ENCODE measurements at regions not wholly inside any gene's neighbourhood (a gene's known extent, or its start where the extent isn't known, plus 50 kb on each side); places are given as distances from the start of the nearest gene placed in this dataset.

DNA sequence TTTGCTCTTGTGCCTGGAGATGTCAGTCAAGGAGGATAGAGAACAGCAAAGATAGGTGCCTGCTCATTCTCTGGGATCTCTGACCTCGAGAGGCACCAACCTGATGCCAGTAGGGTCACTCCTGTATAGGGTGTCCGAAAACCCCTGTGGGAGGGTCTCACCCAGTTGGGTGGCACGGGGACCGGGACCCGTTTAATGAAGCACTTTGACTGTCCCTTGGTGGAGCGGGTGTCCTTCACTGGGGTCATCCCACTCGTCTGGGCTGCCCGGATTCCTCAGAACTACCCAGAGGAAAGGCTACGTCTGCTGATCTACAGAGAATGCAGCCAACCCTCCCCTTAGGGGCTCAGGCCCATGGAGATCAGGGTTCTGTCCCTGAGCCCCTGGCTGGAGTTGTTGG is 157.6 kb downstream of the CAPZA3 start:
- Mint-ChIP-seq H3K4me3 (no peak overlapping the region), H3K27me3 (no peaks in the 10 kb centered on the region), H3K27ac (no peak overlapping the region), H3K9me3 (peaks cover 5% of the 10 kb centered on the region), H3K4me1 (no peaks in the 10 kb centered on the region), H3K36me3 (ENCODE audit: low read depth) (no peaks in the 10 kb centered on the region)
- CTCF ChIA-PET: no interaction called here
- no peak for DNase-seq
- POLR2A ChIA-PET: no interaction called here

DNA sequence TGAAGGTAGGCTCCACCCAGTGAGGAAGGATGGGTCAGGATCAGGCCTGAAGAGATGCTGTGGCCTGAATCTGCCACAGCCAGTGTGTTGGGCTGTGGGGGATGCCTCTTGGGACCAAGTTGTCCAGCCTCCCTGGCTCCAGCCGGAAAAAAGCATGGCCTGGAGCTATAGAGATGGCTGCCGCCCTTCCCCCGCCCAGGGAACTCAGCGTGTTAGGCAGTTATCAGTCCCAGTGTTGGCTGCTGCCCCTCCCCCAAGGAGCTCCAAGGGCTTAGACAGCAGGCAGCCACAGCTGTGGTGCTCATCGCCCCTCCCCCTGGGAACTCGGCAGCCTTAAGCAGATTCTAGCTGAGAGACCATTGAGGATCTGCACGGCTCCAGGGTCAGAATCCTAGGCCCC is 158.0 kb downstream of the CAPZA3 start:
- Mint-ChIP-seq H3K9me3 (peaks cover 5% of the 10 kb centered on the region), H3K4me3 (no peak overlapping the region), H3K27me3 (no peaks in the 10 kb centered on the region), H3K4me1 (no peaks in the 10 kb centered on the region), H3K27ac (no peak overlapping the region), H3K36me3 (ENCODE audit: low read depth) (no peaks in the 10 kb centered on the region)
- POLR2A ChIA-PET: no interaction called here
- DNase-seq: no peak
- CTCF ChIA-PET: no interaction called here

DNA sequence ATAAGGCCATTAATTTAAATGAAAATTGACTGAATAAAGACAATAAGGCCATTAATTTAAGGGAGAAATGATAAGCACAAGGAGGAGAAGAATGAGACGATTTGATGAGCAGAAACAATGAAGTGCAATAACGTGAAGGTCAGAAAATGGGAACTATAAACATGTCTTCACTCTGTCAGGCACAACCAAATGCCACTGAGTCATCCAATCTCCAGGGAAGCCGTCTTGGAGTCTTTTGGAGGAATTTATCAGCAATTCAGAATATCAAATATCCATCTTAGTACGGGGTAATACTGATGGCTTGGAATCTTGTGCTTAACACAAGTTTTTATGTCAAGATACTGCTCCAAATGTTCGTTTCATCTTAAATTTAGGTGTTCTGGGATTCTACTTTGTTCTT is 159.9 kb downstream of the CAPZA3 start:
- no peaks in the 10 kb centered on the region for H3K4me1 Mint-ChIP-seq
- no peaks in the 10 kb centered on the region for H3K36me3 Mint-ChIP-seq (ENCODE audit: low read depth)
- ChIA-PET POLR2A (no interaction called here), CTCF (no interaction called here)
- H3K4me3 Mint-ChIP-seq: no peak overlapping the region
- no peak overlapping the region for H3K27ac Mint-ChIP-seq
- H3K9me3 Mint-ChIP-seq: peaks cover 5% of the 10 kb centered on the region
- DNase-seq: no peak
- no peaks in the 10 kb centered on the region for H3K27me3 Mint-ChIP-seq

DNA sequence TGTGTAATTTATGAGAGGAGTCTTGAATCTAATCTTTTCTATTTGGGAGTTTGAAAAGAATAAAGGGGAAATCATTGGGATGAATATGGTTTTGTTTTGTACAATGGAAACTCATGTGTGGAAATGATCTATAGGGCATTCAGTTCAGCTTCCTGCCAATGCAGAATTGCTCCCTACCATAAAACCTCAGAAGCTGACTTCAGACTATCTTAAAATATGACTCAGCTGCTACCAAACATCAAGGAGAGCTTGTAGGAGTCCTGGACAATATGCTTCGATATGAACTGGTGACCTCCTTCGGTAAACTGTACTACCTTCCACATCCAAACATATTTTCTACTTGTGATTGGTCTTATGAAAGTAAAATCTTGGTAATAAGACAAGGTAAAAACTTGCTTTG is 160.6 kb downstream of the CAPZA3 start:
- CTCF ChIA-PET: interaction anchor here (1.2 kb wide), 1 partner anchor 8 kb away, joined by 3 read pairs; no protein-coding TSS in a partner anchor
- no peak for DNase-seq

DNA sequence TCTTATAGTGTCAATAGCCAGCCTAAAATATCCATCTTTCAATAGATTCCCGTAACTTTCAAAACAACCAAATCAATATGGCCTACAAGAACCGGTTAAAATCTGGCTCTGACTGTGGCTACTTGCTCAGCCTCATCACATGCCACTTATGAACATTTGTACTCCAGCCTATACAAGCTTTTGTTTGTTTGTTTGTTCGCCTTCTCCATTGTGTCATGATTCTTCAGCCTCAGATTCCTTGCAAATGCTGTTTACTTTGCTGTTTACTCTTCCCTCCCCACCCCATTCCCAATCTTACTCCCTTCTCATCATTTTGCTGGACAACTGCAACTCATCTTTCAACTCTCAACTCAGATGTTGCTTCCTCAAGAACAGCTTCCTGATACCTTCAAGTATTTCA is 161.2 kb downstream of the CAPZA3 start:
- Mint-ChIP-seq H3K9me3 (peaks cover 5% of the 10 kb centered on the region), H3K36me3 (ENCODE audit: low read depth) (no peaks in the 10 kb centered on the region), H3K27me3 (no peaks in the 10 kb centered on the region), H3K27ac (no peak overlapping the region), H3K4me3 (no peak overlapping the region), H3K4me1 (no peaks in the 10 kb centered on the region)
- CTCF ChIA-PET: interaction anchor here (1.2 kb wide), 1 partner anchor 9 kb away, joined by 3 read pairs; no protein-coding TSS in a partner anchor
- no peak for DNase-seq
- POLR2A ChIA-PET: no interaction called here

More for the DNA sequence above, 160.6 kb downstream of the CAPZA3 start:
- POLR2A ChIA-PET: no interaction called here
- peaks cover 5% of the 10 kb centered on the region for H3K9me3 Mint-ChIP-seq
- H3K27ac Mint-ChIP-seq: no peak overlapping the region
- no peaks in the 10 kb centered on the region for H3K36me3 Mint-ChIP-seq (ENCODE audit: low read depth)
- H3K4me3 Mint-ChIP-seq: no peak overlapping the region
- H3K4me1 Mint-ChIP-seq: no peaks in the 10 kb centered on the region
- H3K27me3 Mint-ChIP-seq: no peaks in the 10 kb centered on the region

DNA sequence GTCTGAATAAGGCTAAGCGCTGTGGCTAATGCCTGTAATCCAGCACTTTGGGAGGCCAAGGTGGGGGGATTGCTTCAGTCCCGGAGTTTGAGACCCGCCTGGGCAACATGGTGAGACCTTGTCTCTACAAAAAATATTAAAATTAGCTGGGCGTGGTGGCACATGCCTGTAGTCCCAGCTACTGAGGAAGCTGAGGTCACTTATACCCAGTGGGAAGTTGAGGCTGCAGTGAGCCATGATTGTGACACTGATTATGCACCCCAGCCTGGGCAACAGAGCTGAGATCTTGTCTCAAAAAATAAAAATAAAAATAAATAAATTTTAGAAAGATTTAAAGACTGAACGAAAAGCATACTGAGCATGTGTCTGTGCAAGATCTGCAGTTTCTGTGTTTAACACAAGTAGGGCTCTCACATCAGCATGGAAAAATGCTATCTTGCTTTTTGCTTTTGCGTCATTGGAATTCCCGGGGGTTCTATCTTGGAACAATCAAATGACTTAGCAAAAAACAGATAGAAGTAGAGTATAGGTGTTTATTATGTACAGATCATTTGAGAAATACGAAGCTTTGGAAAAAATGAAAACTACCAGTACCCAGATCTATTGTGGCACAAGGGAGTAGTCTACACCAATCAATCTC is 161.9 kb downstream of the CAPZA3 start:
- Mint-ChIP-seq H3K4me1 (no peaks in the 10 kb centered on the region), H3K36me3 (ENCODE audit: low read depth) (no peaks in the 10 kb centered on the region), H3K27me3 (no peaks in the 10 kb centered on the region), H3K4me3 (no peak overlapping the region), H3K9me3 (peaks cover 5% of the 10 kb centered on the region), H3K27ac (no peak overlapping the region)
- POLR2A ChIA-PET: no interaction called here
- CTCF ChIA-PET: no interaction called here
- DNase-seq: no peak

DNA sequence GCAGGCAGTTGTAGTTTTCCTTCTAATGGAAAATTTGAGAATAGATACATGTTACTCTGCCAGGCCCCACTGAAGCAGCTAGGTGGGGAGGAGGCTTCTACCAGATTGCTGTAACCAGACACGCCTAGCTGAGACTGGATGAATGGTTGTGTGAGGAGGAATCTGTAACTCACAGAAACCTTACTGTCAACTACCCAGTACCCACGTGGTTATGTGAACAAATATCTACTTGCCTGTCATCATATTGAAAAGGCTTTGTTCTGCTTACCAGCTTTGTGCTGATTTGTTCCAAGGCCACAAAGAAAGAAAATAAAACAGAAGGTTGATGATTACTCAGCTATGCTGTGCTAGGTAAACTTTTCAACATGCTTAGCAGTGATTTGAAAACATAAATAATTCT is 167.2 kb downstream of the CAPZA3 start:
- ChIA-PET POLR2A (no interaction called here), CTCF (no interaction called here)
- no peak overlapping the region for H3K27ac Mint-ChIP-seq
- no peak overlapping the region for H3K4me3 Mint-ChIP-seq
- H3K36me3 Mint-ChIP-seq (ENCODE audit: low read depth): no peaks in the 10 kb centered on the region
- no peaks in the 10 kb centered on the region for H3K27me3 Mint-ChIP-seq
- no peaks in the 10 kb centered on the region for H3K4me1 Mint-ChIP-seq
- no peaks in the 10 kb centered on the region for H3K9me3 Mint-ChIP-seq
- no peak for DNase-seq

DNA sequence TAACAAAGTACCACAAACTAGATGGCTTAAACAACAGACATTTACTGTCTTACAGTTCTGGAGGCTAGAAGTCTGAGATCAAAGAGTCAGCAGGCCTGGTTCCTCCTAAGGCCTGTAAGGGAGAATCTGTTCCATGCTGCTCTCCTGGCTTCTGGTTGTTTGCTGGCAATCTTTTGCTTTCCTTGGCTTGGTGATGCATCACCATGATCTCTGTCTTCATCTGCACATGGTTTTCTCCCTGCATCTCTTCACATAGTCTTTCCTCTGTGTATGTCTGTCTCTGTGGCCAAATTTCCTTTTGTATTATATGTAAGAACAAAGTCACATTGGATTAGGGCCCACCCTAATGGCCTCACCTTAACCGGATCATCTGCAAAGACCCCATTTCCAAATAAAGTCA is 168.5 kb downstream of the CAPZA3 start:
- Mint-ChIP-seq H3K4me3 (no peak overlapping the region), H3K36me3 (ENCODE audit: low read depth) (no peaks in the 10 kb centered on the region), H3K4me1 (no peaks in the 10 kb centered on the region), H3K27ac (no peak overlapping the region), H3K9me3 (no peaks in the 10 kb centered on the region), H3K27me3 (no peaks in the 10 kb centered on the region)
- ChIA-PET CTCF (no interaction called here), POLR2A (no interaction called here)
- no peak for DNase-seq

DNA sequence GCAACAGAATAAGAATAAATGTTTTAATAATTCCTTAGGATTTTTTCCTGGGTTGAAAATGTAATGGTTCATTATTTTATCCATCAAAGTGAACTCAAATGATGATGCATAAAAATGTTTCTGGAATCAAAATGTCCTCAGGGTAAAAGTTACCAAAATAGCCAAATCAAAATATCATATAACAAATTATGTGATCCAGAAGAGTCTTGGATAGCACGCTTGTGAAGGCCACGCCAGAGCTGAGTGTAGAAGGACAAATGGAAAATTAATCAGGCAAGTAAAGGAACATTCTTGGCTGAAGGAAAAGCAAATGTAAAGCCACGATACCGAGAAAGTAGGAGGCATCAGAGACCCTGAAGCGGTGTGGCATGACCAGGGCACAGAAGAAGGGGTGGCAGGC is 169.2 kb downstream of the CAPZA3 start:
- ChIA-PET POLR2A (no interaction called here), CTCF (no interaction called here)
- Mint-ChIP-seq H3K4me1 (no peaks in the 10 kb centered on the region), H3K36me3 (ENCODE audit: low read depth) (no peaks in the 10 kb centered on the region), H3K4me3 (no peak overlapping the region), H3K27me3 (no peaks in the 10 kb centered on the region), H3K9me3 (no peaks in the 10 kb centered on the region), H3K27ac (no peak overlapping the region)
- no peak for DNase-seq

DNA sequence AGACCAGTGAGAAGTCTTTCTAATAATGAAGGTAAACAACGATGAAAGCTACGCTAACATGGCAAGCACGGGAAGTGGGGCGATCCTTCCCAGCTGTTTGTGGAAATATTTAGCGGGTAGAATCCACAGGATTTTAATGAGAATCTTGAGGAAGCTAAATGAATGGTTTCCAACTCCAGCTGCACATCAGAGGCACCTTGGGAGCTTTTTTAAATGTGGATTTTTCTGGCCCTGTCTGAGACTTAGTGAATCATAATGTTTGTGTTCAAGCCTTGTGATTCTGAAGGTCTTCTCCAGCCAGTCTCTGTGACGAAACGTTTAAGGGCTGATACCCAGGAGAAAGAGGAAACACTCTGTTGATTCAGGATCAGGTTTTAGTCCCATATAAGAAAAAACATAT is 169.8 kb downstream of the CAPZA3 start:
- Mint-ChIP-seq H3K9me3 (no peaks in the 10 kb centered on the region), H3K4me3 (no peak overlapping the region), H3K27ac (no peak overlapping the region), H3K27me3 (no peaks in the 10 kb centered on the region), H3K36me3 (ENCODE audit: low read depth) (no peaks in the 10 kb centered on the region), H3K4me1 (no peaks in the 10 kb centered on the region)
- ChIA-PET POLR2A (no interaction called here), CTCF (no interaction called here)
- DNase-seq: no peak

DNA sequence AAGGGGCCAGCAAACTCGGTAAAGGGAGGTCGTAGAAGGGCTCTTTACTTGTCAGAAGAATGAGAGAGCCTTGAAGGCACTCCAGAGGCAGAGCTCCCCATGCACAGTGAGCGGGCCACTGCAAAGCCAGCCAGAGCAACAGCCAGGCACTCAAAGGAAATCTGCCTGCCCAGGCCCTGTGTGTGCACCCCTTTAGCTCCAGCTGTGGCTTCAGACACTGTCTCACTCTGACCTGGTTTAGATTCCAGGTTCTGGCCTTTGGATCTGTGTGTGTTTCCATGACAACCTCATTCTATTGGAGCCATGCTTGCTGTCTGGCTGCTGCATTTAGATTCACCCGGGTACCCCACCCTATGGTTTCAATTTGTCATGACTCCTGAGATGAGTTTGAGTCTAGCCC is 170.3 kb downstream of the CAPZA3 start:
- no peak for DNase-seq
- no peaks in the 10 kb centered on the region for H3K27me3 Mint-ChIP-seq
- H3K27ac Mint-ChIP-seq: no peak overlapping the region
- H3K9me3 Mint-ChIP-seq: no peaks in the 10 kb centered on the region
- ChIA-PET CTCF (no interaction called here), POLR2A (no interaction called here)
- H3K4me3 Mint-ChIP-seq: no peak overlapping the region
- no peaks in the 10 kb centered on the region for H3K4me1 Mint-ChIP-seq
- H3K36me3 Mint-ChIP-seq (ENCODE audit: low read depth): no peaks in the 10 kb centered on the region

DNA sequence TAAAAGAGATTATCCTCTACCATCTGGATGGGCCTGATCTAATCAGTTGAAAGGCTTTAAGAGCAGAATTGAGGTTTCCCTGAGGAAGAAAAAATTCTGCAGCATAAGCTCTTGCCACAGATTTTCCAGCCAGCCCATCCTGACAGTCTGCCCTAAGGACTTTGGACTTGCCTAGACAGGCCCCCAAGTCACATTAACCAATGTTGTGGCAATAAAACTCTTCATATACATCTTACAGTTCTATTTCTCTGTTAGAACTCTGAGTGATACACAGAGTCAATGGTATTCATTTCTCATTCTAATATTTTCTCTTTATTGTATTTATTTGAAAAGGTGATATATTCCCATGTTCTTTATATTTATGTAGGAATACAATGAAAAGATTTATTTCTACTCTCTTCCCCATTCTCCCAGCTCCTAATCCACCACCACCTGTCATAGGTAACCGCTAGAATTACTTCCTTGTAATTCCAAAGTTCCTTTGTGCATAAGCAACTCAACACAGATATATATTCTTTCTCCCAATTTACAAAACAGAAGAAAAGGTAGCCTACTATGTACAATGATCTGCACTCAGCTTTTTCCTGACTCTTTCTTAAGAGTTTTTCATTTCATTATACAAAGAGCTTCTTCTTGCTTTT is 182.1 kb downstream of the CAPZA3 start:
- DNase-seq: no peak
- CTCF ChIA-PET: no interaction called here
- Mint-ChIP-seq H3K27ac (no peak overlapping the region), H3K4me3 (no peak overlapping the region), H3K4me1 (no peaks in the 10 kb centered on the region), H3K9me3 (no peaks in the 10 kb centered on the region), H3K27me3 (no peaks in the 10 kb centered on the region), H3K36me3 (ENCODE audit: low read depth) (no peaks in the 10 kb centered on the region)
- POLR2A ChIA-PET: no interaction called here

DNA sequence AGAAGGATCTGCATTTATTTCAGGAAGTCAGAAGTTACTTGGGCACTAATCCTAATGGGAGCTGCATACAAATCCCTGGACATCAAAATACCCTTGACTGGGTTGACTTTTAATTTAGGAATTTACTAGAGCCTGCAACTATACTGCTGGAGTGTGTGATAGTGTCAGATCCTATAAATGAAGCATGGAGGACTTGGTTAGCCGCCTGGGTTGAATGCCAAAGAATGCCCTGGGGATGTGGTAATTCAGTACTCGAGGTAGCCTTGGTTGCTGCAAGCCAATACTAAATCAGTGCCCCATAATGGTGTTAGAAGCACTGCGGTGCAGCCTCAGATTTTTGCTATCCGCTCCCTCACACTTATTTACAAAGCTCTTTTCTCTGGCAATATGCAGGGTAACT is 184.9 kb downstream of the CAPZA3 start:
- no peaks in the 10 kb centered on the region for H3K9me3 Mint-ChIP-seq
- POLR2A ChIA-PET: no interaction called here
- no peak overlapping the region for H3K27ac Mint-ChIP-seq
- DNase-seq: no peak
- H3K27me3 Mint-ChIP-seq: no peaks in the 10 kb centered on the region
- H3K4me1 Mint-ChIP-seq: no peaks in the 10 kb centered on the region
- H3K4me3 Mint-ChIP-seq: no peak overlapping the region
- CTCF ChIA-PET: no interaction called here
- no peaks in the 10 kb centered on the region for H3K36me3 Mint-ChIP-seq (ENCODE audit: low read depth)

DNA sequence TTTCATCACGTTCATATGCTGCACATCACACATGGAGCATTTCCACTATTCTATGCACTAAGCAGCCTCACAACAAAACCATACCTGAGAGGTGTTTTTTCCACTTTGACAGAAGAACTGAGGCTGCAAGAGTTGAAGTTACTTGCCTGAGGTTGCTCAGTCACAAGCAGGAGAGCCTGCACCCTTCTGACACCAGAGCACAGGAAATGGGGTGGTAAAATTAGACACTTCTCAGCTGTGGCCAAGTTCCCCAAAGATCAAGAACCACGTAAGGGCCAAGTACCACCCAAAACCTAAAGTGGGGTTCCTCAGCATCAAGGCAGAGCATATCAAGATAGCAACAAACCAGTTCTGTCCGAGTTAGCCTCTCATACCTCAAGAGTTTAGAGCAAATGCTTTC is 185.8 kb downstream of the CAPZA3 start:
- H3K4me1 Mint-ChIP-seq: no peaks in the 10 kb centered on the region

More for the DNA sequence above, 185.8 kb downstream of the CAPZA3 start:
- ChIA-PET CTCF (no interaction called here), POLR2A (no interaction called here)
- no peak overlapping the region for H3K4me3 Mint-ChIP-seq
- no peak overlapping the region for H3K27ac Mint-ChIP-seq
- no peaks in the 10 kb centered on the region for H3K9me3 Mint-ChIP-seq
- no peak for DNase-seq
- no peaks in the 10 kb centered on the region for H3K36me3 Mint-ChIP-seq (ENCODE audit: low read depth)
- no peaks in the 10 kb centered on the region for H3K27me3 Mint-ChIP-seq

Data from activated CD4-positive, alpha-beta T cell treated with anti-CD3 and anti-CD28 coated beads, Interleukin-2, amount 10 ng/mL, durations not matched to agents 7 days and 5 days (primary cell).